Spinal cord (tissue), 9 donors: ENCODE measurements at regions not wholly inside any gene's neighbourhood (a gene's known extent, or its start where the extent isn't known, plus 50 kb on each side); places are given as distances from the start of the nearest gene placed in this dataset.

Source experiments
- DNase-seq, 6 donors: peaks; one replicate each; pipeline versions ENCODE4 v3.0.0 to v3.0.0-alpha.2; 2013 to 2015; ENCODE audit warnings: low spot score in 6 of 6, low read depth in 4 of 6
- H3K27ac ChIP-seq: one replicate; pipeline ENCODE4 v1.5.1; 2013; ENCODE audit warnings: low read depth, low read length, control low read depth
- H3K27me3 ChIP-seq: one replicate; pipeline ENCODE4 v1.6.1; 2013; ENCODE audit warnings: low read length; ENCODE audit not compliant: control insufficient read depth, insufficient read depth
- H3K36me3 ChIP-seq: one replicate; pipeline ENCODE4 v1.6.1; 2013; ENCODE audit warnings: low read length; ENCODE audit not compliant: control insufficient read depth, insufficient read depth
- H3K4me1 ChIP-seq: one replicate; pipeline ENCODE4 v1.6.1; 2013; ENCODE audit warnings: low read length; ENCODE audit not compliant: control insufficient read depth, insufficient read depth
- H3K4me3 ChIP-seq: one replicate; pipeline ENCODE4 v1.5.1; 2013; ENCODE audit warnings: low read depth, low read length, control low read depth
- H3K9me3 ChIP-seq: one replicate; pipeline ENCODE4 v1.6.1; 2013; ENCODE audit warnings: low read length; ENCODE audit not compliant: control insufficient read depth, insufficient read depth
- whole genome bisulfite sequencing: methylation state at CpG from one replicate; pipeline ENCODE4 v1.1.5; 2013; ENCODE audit warnings: missing lambda C conversion rate; ENCODE audit not compliant: insufficient coverage; 5-methylcytosine and 5-hydroxymethylcytosine counted together
- donor health status: healthy.

- H3K36me3 ChIP-seq: no peaks in the 10 kb centered on the region
- no peaks in the 10 kb centered on the region for H3K27me3 ChIP-seq
- no peak overlapping the region for H3K4me3 ChIP-seq
- no peaks in the 10 kb centered on the region for H3K9me3 ChIP-seq
- H3K27ac ChIP-seq: no peak overlapping the region
- H3K4me1 ChIP-seq: no peaks in the 10 kb centered on the region
- peak in 4 of 6 donors; percentile 20 to 88 (median 46) for DNase-seq
- no CpG with 5 or more reads among the region's 3 CpGs for WGBS
Measured at GRCh38 chr5:164475339-164475977, 970.0 kb downstream of the MAT2B start.

- Histone ChIP-seq H3K27ac (no peak overlapping the region), H3K9me3 (no peaks in the 10 kb centered on the region), H3K4me1 (no peaks in the 10 kb centered on the region), H3K4me3 (no peak overlapping the region), H3K27me3 (no peaks in the 10 kb centered on the region), H3K36me3 (no peaks in the 10 kb centered on the region)
- DNase-seq: no peak
- WGBS: no CpG with 5 or more reads among the region's 3 CpGs
Measured at GRCh38 chr5:164481270-164481669, 975.9 kb downstream of the MAT2B start.

GRCh38 chr5:164482351-164482750 lies 976.9 kb downstream of the MAT2B start:
- no peak for DNase-seq
- Histone ChIP-seq H3K27ac (no peak overlapping the region), H3K36me3 (no peaks in the 10 kb centered on the region), H3K4me1 (no peaks in the 10 kb centered on the region), H3K27me3 (no peaks in the 10 kb centered on the region), H3K9me3 (no peaks in the 10 kb centered on the region), H3K4me3 (no peak overlapping the region)
- WGBS: 82% methylated on average over 2 of the region's 2 CpGs

DNA sequence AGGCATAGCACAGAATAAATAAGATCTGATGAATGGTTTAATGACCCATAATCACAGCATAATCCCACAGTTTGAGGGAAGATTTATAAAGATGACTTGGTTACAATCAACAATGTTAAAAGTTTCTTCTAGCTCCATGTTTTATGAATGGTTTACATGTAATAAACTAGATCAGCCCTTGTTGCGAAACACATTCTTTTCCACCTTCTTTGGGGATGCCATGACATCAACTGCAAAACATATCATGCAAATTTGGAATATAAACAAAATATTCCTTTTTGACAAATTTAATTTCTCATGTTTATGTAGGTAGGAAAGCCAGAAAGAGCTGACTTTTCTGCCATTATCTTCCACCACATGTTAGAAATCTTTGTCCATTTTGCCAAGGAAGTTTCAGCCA lies 979.5 kb downstream of the MAT2B start:
- no peaks in the 10 kb centered on the region for H3K9me3 ChIP-seq
- H3K27ac ChIP-seq: no peak overlapping the region
- H3K36me3 ChIP-seq: no peaks in the 10 kb centered on the region
- WGBS: no CpG with 5 or more reads among the region's 1 CpG
- H3K27me3 ChIP-seq: no peaks in the 10 kb centered on the region
- no peak overlapping the region for H3K4me3 ChIP-seq
- no peak for DNase-seq
- no peaks in the 10 kb centered on the region for H3K4me1 ChIP-seq

DNA sequence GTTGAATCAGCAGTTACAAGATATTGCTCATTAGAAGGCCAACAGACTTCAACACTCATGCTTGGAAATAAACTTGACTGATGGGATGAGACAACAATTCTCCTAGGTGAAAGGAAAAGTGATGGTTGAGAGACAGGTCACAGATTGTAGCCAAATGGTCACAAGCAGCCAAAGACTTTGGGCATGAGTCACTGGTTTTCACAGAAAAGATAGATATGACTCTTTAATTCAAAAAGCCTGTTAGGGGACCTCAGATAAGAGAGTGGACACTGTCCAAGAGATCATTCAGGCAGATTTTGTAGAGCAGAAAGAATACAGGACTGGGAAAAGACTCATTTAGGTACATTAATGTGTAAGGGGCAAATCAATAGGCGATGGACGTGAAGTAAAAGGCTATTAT lies 982.5 kb downstream of the MAT2B start:
- DNase-seq: no peak
- Histone ChIP-seq H3K27ac (no peak overlapping the region), H3K27me3 (no peaks in the 10 kb centered on the region), H3K36me3 (no peaks in the 10 kb centered on the region), H3K4me1 (no peaks in the 10 kb centered on the region), H3K4me3 (no peak overlapping the region), H3K9me3 (no peaks in the 10 kb centered on the region)
- WGBS: 100% methylated on average over 2 of the region's 2 CpGs

DNA sequence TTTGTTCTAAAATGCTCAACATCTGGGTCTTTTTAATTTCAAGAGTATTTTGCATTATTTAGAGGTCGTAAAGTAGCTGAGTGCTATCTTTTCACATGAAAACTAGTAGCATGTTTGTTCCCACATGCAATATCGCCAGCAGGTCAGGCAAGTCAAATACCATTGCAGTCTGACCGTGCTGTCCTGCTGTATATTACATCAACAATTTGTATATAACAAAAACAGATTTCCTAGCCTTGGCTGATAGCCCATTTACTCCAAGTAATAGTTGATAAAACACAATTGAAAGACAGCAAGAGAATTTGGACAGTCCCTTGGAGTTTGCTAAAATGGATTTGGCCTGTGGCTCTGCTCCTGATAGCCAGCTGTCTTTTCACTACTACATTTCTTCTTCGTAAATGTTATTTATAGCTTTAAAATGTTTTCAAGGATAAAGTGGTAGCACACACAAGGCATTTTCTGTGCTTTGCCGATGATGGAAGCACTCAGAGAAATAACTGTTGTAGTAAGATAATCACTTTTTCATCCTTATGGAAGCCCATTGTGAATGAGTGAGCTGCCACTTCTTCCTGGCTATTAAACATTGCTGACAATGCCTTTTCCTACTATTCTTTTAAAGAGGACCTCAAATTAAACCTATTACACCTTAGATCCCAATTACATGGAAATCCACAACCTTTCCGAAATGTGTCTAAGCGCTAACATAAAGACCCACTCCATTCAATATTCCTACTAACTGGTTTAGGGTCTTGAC lies 992.1 kb downstream of the MAT2B start:
- no peak overlapping the region for H3K27ac ChIP-seq
- DNase-seq: peak in 1 of 6 donors; percentile 46

DNA sequence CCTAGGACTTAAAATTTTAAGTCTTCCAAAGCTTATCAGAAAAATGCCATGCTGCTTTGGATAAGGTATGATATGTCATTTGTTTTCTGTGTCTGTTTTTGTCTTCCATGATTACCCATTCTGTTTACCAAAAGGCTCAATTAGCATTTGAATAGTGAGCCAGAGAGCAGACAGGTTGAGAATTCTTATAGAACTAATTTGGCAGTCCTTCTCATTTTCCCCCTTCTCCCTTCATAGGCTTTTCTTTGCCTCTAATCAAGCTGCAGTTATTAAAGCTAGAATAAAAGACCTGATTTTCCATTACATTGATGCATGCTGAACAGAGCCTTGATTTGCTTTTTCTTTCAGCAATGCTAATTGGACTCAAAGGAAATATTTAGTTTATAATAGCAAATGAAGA lies 993.0 kb downstream of the MAT2B start:
- no peak overlapping the region for H3K4me3 ChIP-seq
- DNase-seq: peak in 4 of 6 donors; percentile 36 to 92 (median 66)
- no peaks in the 10 kb centered on the region for H3K36me3 ChIP-seq
- no peaks in the 10 kb centered on the region for H3K9me3 ChIP-seq
- no peak overlapping the region for H3K27ac ChIP-seq
- no peaks in the 10 kb centered on the region for H3K27me3 ChIP-seq
- no peaks in the 10 kb centered on the region for H3K4me1 ChIP-seq

More for the DNA sequence above, 992.1 kb downstream of the MAT2B start:
- H3K4me3 ChIP-seq: no peak overlapping the region
- H3K36me3 ChIP-seq: no peaks in the 10 kb centered on the region
- no peaks in the 10 kb centered on the region for H3K9me3 ChIP-seq
- no peaks in the 10 kb centered on the region for H3K27me3 ChIP-seq
- H3K4me1 ChIP-seq: no peaks in the 10 kb centered on the region
- 80% methylated on average over 1 of the region's 7 CpGs for WGBS

- Histone ChIP-seq H3K4me3 (no peak overlapping the region), H3K27ac (no peak overlapping the region), H3K36me3 (no peaks in the 10 kb centered on the region), H3K27me3 (no peaks in the 10 kb centered on the region), H3K9me3 (no peaks in the 10 kb centered on the region), H3K4me1 (no peaks in the 10 kb centered on the region)
- no peak for DNase-seq
- WGBS: 100% methylated on average over 1 of the region's 5 CpGs
Measured at GRCh38 chr5:164500856-164501255, 995.4 kb downstream of the MAT2B start.

GRCh38 chr5:164501344-164501743 lies 995.9 kb downstream of the MAT2B start:
- WGBS: 100% methylated on average over 1 of the region's 3 CpGs
- DNase-seq: no peak
- H3K9me3 ChIP-seq: no peaks in the 10 kb centered on the region
- H3K27me3 ChIP-seq: no peaks in the 10 kb centered on the region
- no peaks in the 10 kb centered on the region for H3K4me1 ChIP-seq
- no peak overlapping the region for H3K27ac ChIP-seq
- no peaks in the 10 kb centered on the region for H3K36me3 ChIP-seq
- no peak overlapping the region for H3K4me3 ChIP-seq

- DNase-seq: peak; percentile 64 to 94 (median 70)
- WGBS: 25% methylated on average over 2 of the region's 7 CpGs
- Histone ChIP-seq H3K4me1 (no peaks in the 10 kb centered on the region), H3K9me3 (no peaks in the 10 kb centered on the region), H3K27ac (no peak overlapping the region), H3K27me3 (no peaks in the 10 kb centered on the region), H3K4me3 (no peak overlapping the region), H3K36me3 (no peaks in the 10 kb centered on the region)
Measured at GRCh38 chr5:164504141-164504772, 998.8 kb downstream of the MAT2B start.
